GM18505 (cell line): ENCODE measurements at regions not wholly inside any gene's neighbourhood (a gene's known extent, or its start where the extent isn't known, plus 50 kb on each side); places are given as distances from the start of the nearest gene placed in this dataset.

Source experiments
- ATAC-seq: cut with Tn5 transposase; IDR thresholded peaks from one replicate; pipeline ENCODE4 v1.9.1; 2021; ENCODE audit not compliant: unreplicated experiment
- POLR2A ChIP-seq: IDR thresholded peaks from 4 replicates; pipeline ENCODE4 v1.6.1; 2011; ENCODE audit warnings: borderline replicate concordance; ENCODE audit not compliant: insufficient read depth, insufficient read length; ENCODE audit errors: extremely low read depth

DNA sequence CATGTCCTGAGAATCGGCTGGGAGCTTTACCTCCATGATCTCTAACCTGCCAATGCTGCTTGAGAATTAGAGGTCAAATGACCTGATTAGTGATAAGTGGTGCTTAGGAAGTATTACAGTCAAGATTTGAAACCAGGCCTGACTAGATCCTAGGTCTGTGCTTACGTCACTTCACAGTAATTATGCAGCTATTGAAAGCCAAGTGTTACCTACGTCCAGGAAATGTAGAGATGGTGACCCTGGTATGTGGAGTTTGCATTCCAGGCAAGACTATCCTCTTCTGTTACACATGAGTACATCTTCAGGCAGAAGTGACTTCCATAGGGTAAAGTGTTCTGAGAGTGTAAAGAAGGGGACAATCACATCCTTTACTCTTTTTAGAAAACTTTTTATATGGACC lies 530.4 kb upstream of the TENM4 start:
- TF ChIP-seq POLR2A, result no peak
- ATAC-seq, result no peak

DNA sequence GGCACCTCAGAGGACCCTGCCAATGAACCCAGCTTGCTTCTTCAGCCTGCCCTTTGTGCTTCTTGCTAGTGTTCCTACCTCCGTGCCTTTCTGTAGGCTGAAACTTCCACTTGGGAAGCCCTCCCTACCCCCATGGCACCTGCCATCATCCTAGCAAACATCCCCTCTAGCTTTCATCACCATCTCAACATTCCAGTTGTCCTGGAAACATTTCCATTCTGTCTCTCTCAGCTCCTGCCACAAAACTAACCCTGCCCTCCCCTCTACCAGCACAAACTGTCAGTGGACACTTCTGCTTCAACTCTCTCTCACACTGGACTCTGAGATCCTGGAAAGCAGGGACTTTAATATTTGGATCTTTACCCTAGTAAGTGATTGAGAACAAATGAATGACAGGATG lies 525.8 kb upstream of the TENM4 start:
- no peak for TF ChIP-seq POLR2A
- ATAC-seq, result no peak

DNA sequence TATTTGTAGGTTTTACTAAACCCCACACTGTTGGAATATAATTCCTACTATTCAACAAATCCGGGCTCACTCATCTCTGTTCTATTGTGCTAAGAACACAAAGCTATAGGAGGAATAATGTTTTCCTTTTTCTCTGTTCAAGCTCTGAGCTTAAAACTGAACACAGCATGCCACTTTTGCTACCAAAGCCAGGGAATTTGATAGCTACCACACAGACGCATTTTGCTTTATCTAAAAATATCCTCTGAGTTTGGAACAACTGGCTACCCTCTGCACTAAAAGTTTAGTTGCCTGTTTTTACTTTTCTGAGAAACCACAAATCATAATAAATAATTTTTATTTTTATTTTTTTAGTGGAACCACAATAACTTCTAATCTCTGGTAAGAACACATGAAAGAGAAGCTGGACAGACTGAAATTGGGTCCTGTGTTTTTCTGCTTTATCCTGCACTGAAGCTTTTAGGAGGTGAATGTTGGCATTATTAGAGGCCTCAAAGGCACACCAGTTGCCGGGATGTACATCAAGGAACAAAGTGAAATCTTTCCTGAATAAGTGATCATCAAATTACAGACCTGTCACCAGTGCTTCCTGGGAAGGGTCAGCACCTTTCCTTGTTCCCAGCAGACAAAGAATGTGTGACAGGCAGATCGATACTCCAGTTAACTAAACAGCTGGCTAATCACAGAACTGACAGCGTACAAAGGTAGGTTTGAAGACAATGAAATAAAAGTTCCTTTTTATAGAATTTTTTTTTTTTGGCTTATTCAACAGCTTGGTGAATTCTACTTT lies 523.2 kb upstream of the TENM4 start:
- no peak for ATAC-seq
- no peak for TF ChIP-seq POLR2A

GRCh38 chr11:79960461-79960860 lies 519.6 kb upstream of the TENM4 start:
- TF ChIP-seq POLR2A, result no peak
- no peak for ATAC-seq

DNA sequence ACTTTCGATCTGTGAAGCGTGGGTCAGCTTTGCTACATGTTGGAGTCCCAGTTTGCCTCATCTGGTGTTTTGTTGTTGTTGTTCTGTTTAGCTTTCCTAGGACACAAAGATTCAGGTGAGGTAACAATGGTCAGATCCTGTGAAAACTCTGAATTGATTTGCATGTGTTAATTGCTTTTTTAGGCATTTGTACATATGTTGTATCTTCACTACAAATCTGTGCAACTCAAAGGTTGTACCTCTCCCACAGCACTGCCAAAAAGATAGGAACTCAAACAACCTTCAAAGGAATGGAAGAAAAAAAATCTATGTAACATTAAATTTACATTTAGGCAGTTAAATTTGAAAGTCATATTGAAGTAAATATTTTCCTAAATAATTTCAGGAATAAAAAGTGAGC lies 518.5 kb upstream of the TENM4 start:
- ATAC-seq, result no peak
- TF ChIP-seq POLR2A, result no peak

DNA sequence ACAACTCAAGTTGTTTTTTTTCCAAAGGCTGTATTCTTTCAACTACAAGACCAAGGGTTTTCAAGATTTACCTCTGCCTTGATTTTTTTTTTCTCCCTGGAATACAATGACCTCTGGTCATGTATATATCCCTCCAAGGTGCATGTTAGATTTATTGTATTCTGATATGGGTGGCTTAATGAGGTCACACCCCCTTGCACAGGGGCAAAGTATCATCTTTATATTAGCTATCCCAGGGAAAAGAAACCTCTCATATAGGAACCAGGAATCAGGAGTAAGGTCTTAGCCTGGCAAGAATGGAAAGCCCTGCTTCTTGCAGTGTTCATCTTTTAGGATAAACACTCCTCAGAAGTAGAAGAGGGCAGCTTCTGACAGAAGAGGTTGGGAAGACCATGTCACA lies 516.9 kb upstream of the TENM4 start:
- no peak for ATAC-seq
- TF ChIP-seq POLR2A, result no peak

DNA sequence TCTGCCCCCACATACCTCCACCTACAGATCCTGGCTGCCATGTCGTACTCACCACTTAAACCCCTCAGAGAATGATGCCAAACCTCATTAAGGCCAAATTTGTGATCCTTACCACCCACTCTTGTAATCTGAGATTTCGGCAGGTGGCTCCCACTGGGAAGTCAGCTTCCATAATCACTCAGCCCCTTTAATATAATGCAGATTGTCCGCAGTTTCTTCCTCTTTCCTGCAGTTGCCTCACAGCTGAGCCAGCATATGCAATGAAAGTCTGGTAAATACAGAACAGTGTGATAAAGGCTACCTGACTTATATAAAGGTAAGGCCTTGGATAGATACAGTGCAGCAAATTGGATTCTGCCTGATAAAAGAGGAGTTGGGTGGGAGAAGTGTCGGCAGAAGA lies 515.2 kb upstream of the TENM4 start:
- TF ChIP-seq POLR2A, result no peak
- no peak for ATAC-seq

DNA sequence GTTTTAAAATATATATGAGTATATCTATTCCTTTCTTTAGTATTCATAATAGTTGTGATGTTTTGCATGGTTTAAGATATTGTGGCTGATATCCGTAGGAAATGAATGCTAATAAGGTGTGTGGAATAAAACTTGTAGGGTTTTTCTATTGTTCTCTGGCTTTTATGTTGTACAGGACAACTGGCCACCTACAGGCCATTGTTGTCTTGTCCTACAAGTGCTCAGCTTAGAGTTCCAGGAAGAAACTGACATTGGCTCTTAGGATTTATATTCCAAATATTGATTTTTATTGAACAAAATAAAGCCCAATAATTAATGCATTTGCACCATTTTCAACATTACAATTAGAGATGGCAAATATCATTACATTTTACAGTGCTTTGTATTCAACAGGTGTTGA lies 512.8 kb upstream of the TENM4 start:
- no peak for ATAC-seq
- no peak for TF ChIP-seq POLR2A

- ATAC-seq, result no peak
- TF ChIP-seq POLR2A, result no peak
Measured at GRCh38 chr11:79950741-79951140, 509.9 kb upstream of the TENM4 start.

DNA sequence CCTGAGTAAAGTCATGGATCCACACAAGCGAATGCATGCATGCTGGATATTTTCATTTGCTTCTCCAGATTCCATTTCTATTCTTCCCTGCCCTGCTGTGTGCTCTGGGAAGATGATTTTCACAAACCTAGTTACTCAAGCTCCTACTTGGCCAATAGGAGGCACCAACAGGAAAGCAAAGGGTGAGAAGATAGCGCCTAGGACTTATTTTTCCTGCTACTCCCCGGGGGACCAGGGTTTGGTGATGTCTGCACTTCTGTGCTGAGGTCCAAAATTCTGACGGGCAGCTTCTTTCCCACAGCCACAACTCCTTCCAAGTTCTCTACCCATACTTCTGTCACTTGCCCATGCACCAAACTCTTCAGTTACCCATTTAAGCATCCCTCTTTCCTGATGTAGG lies 509.3 kb upstream of the TENM4 start:
- TF ChIP-seq POLR2A, result no peak
- no peak for ATAC-seq

GRCh38 chr11:79949574-79949973 lies 508.7 kb upstream of the TENM4 start:
- no peak for TF ChIP-seq POLR2A
- no peak for ATAC-seq

GRCh38 chr11:79942646-79943045 lies 501.8 kb upstream of the TENM4 start:
- ATAC-seq, result no peak
- no peak for TF ChIP-seq POLR2A

DNA sequence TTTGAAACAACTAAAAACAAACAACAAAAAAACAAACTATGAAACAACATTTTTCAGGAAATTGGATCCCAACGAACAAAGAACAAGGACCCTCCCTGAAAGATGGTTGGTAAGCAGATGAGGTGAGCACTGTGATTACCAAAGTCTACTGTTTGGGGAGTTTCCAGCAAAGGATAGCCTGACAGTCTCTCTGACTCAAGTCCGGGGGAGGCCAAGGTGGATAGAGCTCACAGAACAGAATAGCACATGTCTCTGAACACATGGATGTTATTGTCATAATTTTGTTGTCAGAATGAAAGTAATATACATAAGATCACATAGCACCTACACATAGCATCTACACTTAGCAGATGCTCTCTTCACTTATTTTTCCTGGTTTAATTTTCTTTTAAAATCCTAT lies 501.3 kb upstream of the TENM4 start:
- no peak for TF ChIP-seq POLR2A
- no peak for ATAC-seq

- no peak for ATAC-seq
- TF ChIP-seq POLR2A, result no peak
Measured at GRCh38 chr11:79940974-79941735, 500.3 kb upstream of the TENM4 start.

- no peak for TF ChIP-seq POLR2A
- ATAC-seq, result no peak
Measured at GRCh38 chr11:79940165-79940564, 499.3 kb upstream of the TENM4 start.

DNA sequence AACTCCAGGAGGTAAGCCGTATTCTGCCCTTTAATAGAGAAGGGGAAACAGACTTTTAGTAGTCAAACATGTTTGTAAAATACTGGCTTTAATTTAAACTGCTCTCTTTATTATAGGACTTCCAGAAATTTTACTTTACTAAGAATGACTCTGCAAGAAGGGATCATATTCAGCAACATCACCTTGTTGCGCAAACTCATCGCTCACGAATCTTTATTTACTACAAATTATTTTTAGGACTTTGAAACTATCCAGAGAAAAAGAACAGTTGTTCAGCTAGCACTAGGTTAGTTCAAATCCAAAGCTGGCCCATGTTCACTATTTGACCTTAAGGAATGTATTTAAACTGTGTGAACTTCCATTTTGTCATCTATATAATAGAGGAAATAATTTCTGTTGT lies 498.3 kb upstream of the TENM4 start:
- no peak for ATAC-seq
- TF ChIP-seq POLR2A, result no peak
